H1 (cell line): ENCODE measurements at regions not wholly inside any gene's neighbourhood (a gene's known extent, or its start where the extent isn't known, plus 50 kb on each side); places are given as distances from the start of the nearest gene placed in this dataset.

Experiments used
- CHD7 ChIP-seq: fragments of 300-600 bp; sonication (generic); IDR thresholded peaks from 2 replicates; pipeline ENCODE4 v1.7.1; 2012; ENCODE audit warnings: low read length, moderate library complexity, mild to moderate bottlenecking, inconsistent platforms; ENCODE audit not compliant: insufficient replicate concordance
- CTBP2 ChIP-seq: IDR thresholded peaks from 2 replicates; pipeline ENCODE4 v1.7.0; 2011; ENCODE audit warnings: borderline replicate concordance, mild to moderate bottlenecking, moderate library complexity, mixed read lengths, low read length; ENCODE audit not compliant: insufficient read depth, insufficient read length
- CTCF ChIP-seq, 3 experiments: IDR thresholded peaks; 1 replicate in 2 of 3; 2 replicates in 1 of 3; pipeline versions ENCODE4 v1.5.1 to v1.6.1; 2011; ENCODE audit warnings: low read length in 3 of 3, mild to moderate bottlenecking in 3 of 3, inconsistent platforms in 2 of 3, low read depth in 1 of 3, moderate library complexity in 1 of 3; ENCODE audit not compliant: insufficient read depth in 1 of 3; ENCODE audit errors: control extremely low read depth in 1 of 3
- EZH2 ChIP-seq: fragments of 200-600 bp; sonication (generic); IDR thresholded peaks from 2 replicates; pipeline ENCODE4 v1.7.1; 2012; ENCODE audit warnings: low read depth, mild to moderate bottlenecking, moderate library complexity, low read length, inconsistent platforms; ENCODE audit not compliant: severe bottlenecking
- MAFK ChIP-seq: IDR thresholded peaks from 2 replicates; pipeline ENCODE4 v1.6.1; 2012; ENCODE audit warnings: low read depth, mild to moderate bottlenecking, improper control_type of control experiment, low read length
- POLR2A ChIP-seq, 2 experiments: IDR thresholded peaks; 1 replicate in 1 of 2; 2 replicates in 1 of 2; pipeline ENCODE4 v1.6.1; 2011; ENCODE audit warnings: low read depth in 2 of 2, low read length in 2 of 2, mild to moderate bottlenecking in 2 of 2; ENCODE audit errors: control extremely low read depth in 1 of 2
- RAD21 ChIP-seq, 2 experiments: IDR thresholded peaks in 1 of 2; conservative IDR thresholded peaks in 1 of 2; 2 replicates each; pipeline ENCODE4 v1.6.1; 2011; ENCODE audit warnings: low read depth in 2 of 2, low read length in 2 of 2, improper control_type of control experiment in 1 of 2, inconsistent platforms in 1 of 2, mild to moderate bottlenecking in 1 of 2, moderate library complexity in 1 of 2

- TF ChIP-seq CHD7 (no peak), EZH2 (no peak), POLR2A (IDR thresholded peaks at IDR 0.05; ENCODE audit: control extremely low read depth in 1 of 2, low read depth in 2 of 2, low read length in 2 of 2) (no peak), RAD21 (IDR thresholded peaks at IDR 0.05 in 1 of 2, conservative IDR thresholded peaks at IDR 0.05 in 1 of 2; ENCODE audit: low read depth in 2 of 2, low read length in 2 of 2) (no peak), CTBP2 (no peak), MAFK (no peak), CTCF (IDR thresholded peaks at IDR 0.05; ENCODE audit: control extremely low read depth in 1 of 3, insufficient read depth in 1 of 3, low read depth in 1 of 3, low read length in 3 of 3) (no peak)
These were observed 164.5 kb downstream of the TOMM20 start (continued) for GRCh38 chr1:234963904-234964702.
